LHCN-M2 (cell line): ENCODE measurements at regions not wholly inside any gene's neighbourhood (a gene's known extent, or its start where the extent isn't known, plus 50 kb on each side); places are given as distances from the start of the nearest gene placed in this dataset.
A peak's percentile ranks its signal among the peaks of the same experiment; 100 is the strongest.

Experiments used
- DNase-seq: peaks from one replicate; pipeline ENCODE4 v3.0.0-alpha.2; 2012; ENCODE audit warnings: low read depth

- DNase-seq = no peak
Measured at GRCh38 chr19:29428071-29428470, 97.7 kb upstream of the VSTM2B start.

- no peak for DNase-seq
Measured at GRCh38 chr19:29429021-29429420, 96.8 kb upstream of the VSTM2B start.

GRCh38 chr19:29429581-29429980, 96.2 kb upstream of the VSTM2B start:
- no peak for DNase-seq

GRCh38 chr19:29431332-29431731, 94.5 kb upstream of the VSTM2B start:
- no peak for DNase-seq

GRCh38 chr19:29432677-29433076, 93.1 kb upstream of the VSTM2B start:
- DNase-seq = no peak

- DNase-seq = no peak
Measured at GRCh38 chr19:29436591-29437103, 89.1 kb upstream of the VSTM2B start.

- no peak for DNase-seq
Measured at GRCh38 chr19:29439021-29439420, 86.8 kb upstream of the VSTM2B start.

GRCh38 chr19:29439688-29440550, 85.9 kb upstream of the VSTM2B start:
- DNase-seq = no peak

- no peak for DNase-seq
Measured at GRCh38 chr19:29442094-29442493, 83.7 kb upstream of the VSTM2B start.

- DNase-seq = no peak
Measured at GRCh38 chr19:29442910-29443309, 82.9 kb upstream of the VSTM2B start.

GRCh38 chr19:29445246-29445645, 80.5 kb upstream of the VSTM2B start:
- DNase-seq = no peak

- DNase-seq = no peak
Measured at GRCh38 chr19:29446361-29446760, 79.4 kb upstream of the VSTM2B start.

GRCh38 chr19:29448046-29448445, 77.7 kb upstream of the VSTM2B start:
- no peak for DNase-seq

- DNase-seq = no peak
Measured at GRCh38 chr19:29449371-29449770, 76.4 kb upstream of the VSTM2B start.

- no peak for DNase-seq
Measured at GRCh38 chr19:29450306-29450705, 75.5 kb upstream of the VSTM2B start.

GRCh38 chr19:29450812-29451211, 75.0 kb upstream of the VSTM2B start:
- no peak for DNase-seq

- DNase-seq = no peak
Measured at GRCh38 chr19:29454109-29454508, 71.7 kb upstream of the VSTM2B start.

- DNase-seq = no peak
Measured at GRCh38 chr19:29457413-29457812, 68.4 kb upstream of the VSTM2B start.

GRCh38 chr19:29467824-29468401, 57.9 kb upstream of the VSTM2B start:
- peak; percentile 2 for DNase-seq

GRCh38 chr19:29475469-29475868, 50.3 kb upstream of the VSTM2B start:
- no peak for DNase-seq
